ENCODE measurements at regions not wholly inside any gene's neighbourhood (a gene's known extent, or its start where the extent isn't known, plus 50 kb on each side); places are given as distances from the start of the nearest gene placed in this dataset.

DNA sequence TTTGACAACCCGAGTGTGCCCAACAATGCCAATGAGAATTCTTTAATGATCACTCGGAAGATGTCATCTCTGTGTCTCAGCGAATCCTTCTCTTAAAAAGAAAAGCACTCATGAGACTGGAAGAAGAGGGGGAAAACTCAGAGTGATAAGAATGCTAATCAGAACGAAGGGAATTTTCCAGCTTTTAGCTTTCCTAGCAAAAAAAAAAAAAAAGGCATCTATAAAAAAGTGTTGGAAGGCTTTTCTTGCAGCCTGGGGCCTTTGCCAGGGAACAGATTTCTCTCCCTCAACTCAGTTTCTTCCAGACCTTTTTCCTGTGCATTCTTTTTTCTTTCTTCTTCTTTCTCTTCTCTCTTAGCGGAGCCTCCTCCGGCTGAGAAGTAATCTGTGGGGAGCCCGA lies 80.5 kb upstream of the NEO1 start:
- intact Hi-C loops (cut with DNase I; ENCODE audit: low total_unique reads): no loop called here
- DNase-seq: no peak
- TF ChIP-seq, protein P1, sequence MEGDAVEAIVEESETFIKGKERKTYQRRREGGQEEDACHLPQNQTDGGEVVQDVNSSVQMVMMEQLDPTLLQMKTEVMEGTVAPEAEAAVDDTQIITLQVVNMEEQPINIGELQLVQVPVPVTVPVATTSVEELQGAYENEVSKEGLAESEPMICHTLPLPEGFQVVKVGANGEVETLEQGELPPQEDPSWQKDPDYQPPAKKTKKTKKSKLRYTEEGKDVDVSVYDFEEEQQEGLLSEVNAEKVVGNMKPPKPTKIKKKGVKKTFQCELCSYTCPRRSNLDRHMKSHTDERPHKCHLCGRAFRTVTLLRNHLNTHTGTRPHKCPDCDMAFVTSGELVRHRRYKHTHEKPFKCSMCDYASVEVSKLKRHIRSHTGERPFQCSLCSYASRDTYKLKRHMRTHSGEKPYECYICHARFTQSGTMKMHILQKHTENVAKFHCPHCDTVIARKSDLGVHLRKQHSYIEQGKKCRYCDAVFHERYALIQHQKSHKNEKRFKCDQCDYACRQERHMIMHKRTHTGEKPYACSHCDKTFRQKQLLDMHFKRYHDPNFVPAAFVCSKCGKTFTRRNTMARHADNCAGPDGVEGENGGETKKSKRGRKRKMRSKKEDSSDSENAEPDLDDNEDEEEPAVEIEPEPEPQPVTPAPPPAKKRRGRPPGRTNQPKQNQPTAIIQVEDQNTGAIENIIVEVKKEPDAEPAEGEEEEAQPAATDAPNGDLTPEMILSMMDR (IDR thresholded peaks at IDR 0.05): no peak
- H3K4me3 ChIP-seq: peak overlapping the region; percentile 34 to 48
- no peaks in the 10 kb centered on the region for H3K27me3 ChIP-seq
- H3K27ac ChIP-seq: peak overlapping the region; percentile 65 to 68
- no peaks in the 10 kb centered on the region for H3K36me3 ChIP-seq
- H3K9me3 ChIP-seq: no peaks in the 10 kb centered on the region
- H3K4me1 ChIP-seq: peaks cover 0 to 24% (median 18%) of the 10 kb centered on the region in 4 donors

DNA sequence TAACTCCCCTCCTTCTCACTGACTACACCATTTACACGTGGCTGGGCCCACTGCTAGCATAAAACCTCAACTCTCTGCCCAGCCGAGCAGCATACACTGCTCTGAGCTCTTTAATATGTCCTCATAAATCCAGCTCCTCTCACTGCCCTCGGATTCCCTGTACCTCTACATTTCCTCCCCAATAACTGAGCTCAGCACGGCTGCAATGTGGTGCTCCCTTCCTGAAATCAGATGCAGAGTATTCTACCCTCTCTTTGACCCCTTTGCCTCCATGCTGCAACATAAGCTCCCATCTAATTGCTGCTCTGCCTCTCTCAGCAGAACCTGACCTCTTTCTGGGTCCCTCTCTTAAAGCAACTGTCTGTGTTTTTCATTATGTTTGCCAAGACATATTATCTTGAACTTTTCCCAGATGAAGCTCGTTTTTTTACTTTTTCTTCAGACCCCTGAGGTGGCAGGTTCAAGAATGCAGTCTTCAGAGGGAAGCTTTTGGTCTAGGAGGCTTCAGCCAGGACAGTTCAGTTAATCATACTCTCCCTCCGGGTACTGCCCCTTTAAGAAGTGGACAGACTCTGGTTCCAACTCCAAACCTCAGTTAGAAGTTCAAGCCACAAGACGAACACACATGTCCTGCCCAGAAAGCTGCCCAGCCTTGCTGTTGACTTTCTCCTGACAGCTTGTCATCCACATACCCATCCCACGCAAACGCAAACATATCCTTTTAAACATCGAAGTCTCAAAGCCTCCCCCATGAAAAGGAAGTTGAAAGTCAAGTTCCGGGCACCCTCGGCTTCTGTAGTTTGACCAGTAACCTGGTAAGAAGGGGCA lies 81.1 kb upstream of the NEO1 start:
- H3K27ac ChIP-seq: peak overlapping the region; percentile 65 to 68
- H3K36me3 ChIP-seq: no peaks in the 10 kb centered on the region
- intact Hi-C loops (cut with DNase I; ENCODE audit: low total_unique reads): no loop called here
- H3K9me3 ChIP-seq: no peaks in the 10 kb centered on the region
- peaks cover 0 to 24% (median 18%) of the 10 kb centered on the region in 4 donors for H3K4me1 ChIP-seq
- no peaks in the 10 kb centered on the region for H3K27me3 ChIP-seq
- TF ChIP-seq, protein P1 (IDR thresholded peaks at IDR 0.05): no peak
- DNase-seq: no peak
- H3K4me3 ChIP-seq: peak overlapping the region; percentile 34 to 48

DNA sequence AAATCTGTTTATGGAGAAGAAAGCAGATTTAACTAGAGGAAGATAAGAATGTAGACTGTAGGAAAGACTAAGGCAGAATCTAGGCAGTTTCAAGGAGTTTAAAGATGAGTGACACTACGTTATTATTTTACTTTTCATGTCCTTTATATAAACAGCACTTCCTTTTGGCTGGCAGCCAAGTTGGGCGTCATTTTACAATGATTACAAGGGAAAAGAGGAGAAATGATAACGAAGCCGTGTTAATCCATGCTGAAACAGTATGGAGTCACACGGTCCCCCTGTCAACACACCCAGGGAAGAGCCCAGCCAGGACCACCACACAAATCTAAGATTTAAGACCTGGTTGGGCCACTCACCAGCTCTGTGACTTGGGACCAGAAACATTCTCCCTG lies 83.7 kb upstream of the NEO1 start:
- no peaks in the 10 kb centered on the region for H3K9me3 ChIP-seq
- DNase-seq: peak in 1 of 2 donors; percentile 41

DNA sequence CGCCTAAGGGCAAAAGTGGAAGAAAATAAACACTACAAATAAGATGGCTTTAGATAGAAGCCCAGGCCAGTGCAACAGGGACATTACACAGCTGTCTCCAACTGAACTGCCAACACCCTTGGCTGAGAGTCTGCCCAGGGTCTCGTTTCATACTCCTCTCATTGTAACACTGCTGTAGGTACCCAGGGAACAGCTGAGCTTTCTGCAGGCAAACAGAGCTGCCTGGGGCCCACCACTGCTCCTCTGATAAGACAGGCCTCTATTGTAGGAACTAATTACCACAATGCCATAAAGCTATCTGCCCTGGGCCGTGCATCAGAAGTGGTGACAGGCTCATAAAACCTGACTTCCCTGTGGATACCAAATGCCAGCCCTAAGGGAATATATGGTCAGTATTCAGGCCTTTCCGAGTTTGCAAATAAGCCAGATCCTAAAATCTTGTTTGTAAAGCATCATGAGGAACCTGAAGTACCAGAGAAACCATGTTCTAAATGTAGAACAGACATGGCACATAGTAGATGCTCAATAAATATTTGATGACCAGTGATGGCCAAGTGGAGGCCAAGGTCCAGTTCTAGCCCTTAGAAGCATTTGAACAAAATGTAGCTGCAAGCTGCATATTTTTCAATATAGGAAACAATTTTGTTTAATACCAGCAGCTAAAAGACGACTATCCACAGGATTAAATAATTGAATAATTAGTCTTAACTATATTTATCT lies 84.3 kb upstream of the NEO1 start:
- intact Hi-C loops (cut with DNase I; ENCODE audit: low total_unique reads): no loop called here
- DNase-seq: no peak
- H3K9me3 ChIP-seq: no peaks in the 10 kb centered on the region
- no peak overlapping the region for H3K27ac ChIP-seq
- no peak overlapping the region for H3K4me3 ChIP-seq
- no peaks in the 10 kb centered on the region for H3K36me3 ChIP-seq
- peaks cover 0 to 24% (median 18%) of the 10 kb centered on the region in 4 donors for H3K4me1 ChIP-seq
- TF ChIP-seq, protein P1 (IDR thresholded peaks at IDR 0.05): no peak
- no peaks in the 10 kb centered on the region for H3K27me3 ChIP-seq

More for the DNA sequence above, 83.7 kb upstream of the NEO1 start:
- TF ChIP-seq, protein P1 (IDR thresholded peaks at IDR 0.05): no peak
- H3K27me3 ChIP-seq: no peaks in the 10 kb centered on the region
- H3K4me1 ChIP-seq: peaks cover 0 to 24% (median 18%) of the 10 kb centered on the region in 4 donors
- no peaks in the 10 kb centered on the region for H3K36me3 ChIP-seq
- intact Hi-C loops (cut with DNase I; ENCODE audit: low total_unique reads): no loop called here
- no peak overlapping the region for H3K27ac ChIP-seq
- no peak overlapping the region for H3K4me3 ChIP-seq

DNA sequence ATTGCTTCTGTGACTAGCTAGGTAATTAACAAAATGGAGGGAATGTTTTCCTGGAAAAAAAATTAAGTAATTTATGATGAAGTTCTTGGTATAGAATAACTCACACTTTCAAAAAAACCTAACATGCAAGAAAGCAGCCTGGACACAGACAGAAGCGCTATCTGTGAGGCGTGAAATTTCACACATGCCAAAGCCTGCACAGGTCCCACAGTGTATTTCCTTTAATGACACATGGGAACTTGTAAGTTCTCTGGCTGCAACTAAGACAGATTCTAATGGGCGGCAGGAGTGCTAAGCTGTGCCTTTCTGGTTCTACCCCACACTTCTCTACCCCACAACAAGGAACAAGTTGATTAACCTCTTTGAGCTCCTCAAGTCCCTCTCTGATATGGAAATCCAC lies 84.9 kb upstream of the NEO1 start:
- Histone ChIP-seq H3K9me3 (no peaks in the 10 kb centered on the region), H3K36me3 (no peaks in the 10 kb centered on the region), H3K27me3 (no peaks in the 10 kb centered on the region), H3K27ac (no peak overlapping the region), H3K4me3 (no peak overlapping the region), H3K4me1 (peaks cover 0 to 19% (median 17%) of the 10 kb centered on the region in 4 donors)
- no peak for DNase-seq
- intact Hi-C loops (cut with DNase I; ENCODE audit: low total_unique reads): no loop called here
- TF ChIP-seq, protein P1 (IDR thresholded peaks at IDR 0.05): no peak
